Naive thymus-derived CD4-positive, alpha-beta T cell (primary cell): ENCODE measurements at regions not wholly inside any gene's neighbourhood (a gene's known extent, or its start where the extent isn't known, plus 50 kb on each side); places are given as distances from the start of the nearest gene placed in this dataset.

Source experiments
- ATAC-seq: fragments of 150-1000 bp; cut with Tn5 transposase; 2 replicates; pipeline ENCODE4 v1.10.0; 2021; ENCODE audit warnings: mild to moderate bottlenecking, moderate library complexity
- CTCF ChIA-PET: fragments of 350-600 bp; sonication (Branson Sonifier 250); formaldehyde crosslinking; loops from one replicate; lab custom pipeline; 2021; ENCODE audit warnings: antibody characterized with exemption; lab: Charles Lee
- POLR2A ChIA-PET: fragments of 350-600 bp; sonication (Branson Sonifier 250); formaldehyde crosslinking; loops from one replicate; lab custom pipeline; 2021; ENCODE audit warnings: antibody characterized with exemption, inconsistent platforms; lab: Charles Lee
- DNase-seq, 9 donors: peaks; one replicate each; pipeline versions ENCODE4 v3.0.0 to v3.0.0-alpha.2; 2020 to 2022; ENCODE audit warnings: mixed read lengths in 1 of 9
- H3K27ac ChIP-seq: one replicate; pipeline ENCODE4 v1.7.0; 2013; ENCODE audit warnings: mild to moderate bottlenecking, low read depth, low read length, moderate library complexity
- H3K27me3 ChIP-seq, 2 donors: one replicate each; pipeline ENCODE4 v1.7.0; 2013; ENCODE audit warnings: low read length in 2 of 2, mild to moderate bottlenecking in 2 of 2, moderate library complexity in 2 of 2; ENCODE audit not compliant: control insufficient read depth in 2 of 2, insufficient read depth in 2 of 2
- H3K36me3 ChIP-seq, 3 experiments: 1 replicate in 2 of 3; 2 replicates in 1 of 3; pipeline ENCODE4 v1.7.0; 2013; ENCODE audit warnings: low read length in 3 of 3, mild to moderate bottlenecking in 3 of 3, moderate library complexity in 1 of 3; ENCODE audit not compliant: insufficient read depth in 3 of 3, control insufficient read depth in 2 of 3
- H3K4me1 ChIP-seq, 2 donors: one replicate each; pipeline ENCODE4 v1.7.0; 2013; ENCODE audit warnings: low read length in 2 of 2, mild to moderate bottlenecking in 2 of 2, moderate library complexity in 1 of 2; ENCODE audit not compliant: control insufficient read depth in 2 of 2, insufficient read depth in 2 of 2
- H3K4me3 ChIP-seq: 2 replicates; pipeline ENCODE4 v1.7.0; 2013; ENCODE audit warnings: mild to moderate bottlenecking, low read length
- H3K9me3 ChIP-seq, 3 experiments: 1 replicate in 2 of 3; 2 replicates in 1 of 3; pipeline ENCODE4 v1.7.0; 2013; ENCODE audit warnings: low read length in 3 of 3; ENCODE audit not compliant: control insufficient read depth in 2 of 3
- H3K27ac Mint-ChIP-seq, 9 donors: one replicate each; pipeline ENCODE4 v1.8.0; 2020 to 2022; ENCODE audit warnings: mixed read lengths in 9 of 9, mild to moderate bottlenecking in 8 of 9, moderate library complexity in 5 of 9, inconsistent platforms in 2 of 9
- H3K27me3 Mint-ChIP-seq, 5 donors: one replicate each; pipeline ENCODE4 v1.8.0; 2021 to 2022; ENCODE audit warnings: mixed read lengths in 5 of 5, mild to moderate bottlenecking in 1 of 5
- H3K36me3 Mint-ChIP-seq, 5 donors: one replicate each; pipeline ENCODE4 v1.8.0; 2020 to 2022; ENCODE audit warnings: mixed read lengths in 5 of 5, mild to moderate bottlenecking in 3 of 5, inconsistent platforms in 1 of 5
- H3K4me1 Mint-ChIP-seq, 7 donors: one replicate each; pipeline ENCODE4 v1.8.0; 2020 to 2022; ENCODE audit warnings: mixed read lengths in 7 of 7, mild to moderate bottlenecking in 3 of 7, inconsistent platforms in 1 of 7
- H3K4me3 Mint-ChIP-seq, 10 donors: one replicate each; pipeline ENCODE4 v1.8.0; 2020 to 2022; ENCODE audit warnings: mild to moderate bottlenecking in 10 of 10, mixed read lengths in 10 of 10, moderate library complexity in 6 of 10, inconsistent platforms in 2 of 10
- H3K9me3 Mint-ChIP-seq, 11 donors: one replicate each; pipeline ENCODE4 v1.8.0; 2020 to 2022; ENCODE audit warnings: mixed read lengths in 11 of 11, mild to moderate bottlenecking in 4 of 11, inconsistent platforms in 1 of 11, moderate library complexity in 1 of 11
- intact Hi-C, 2 donors: fragments of 100-400 bp; cut with micrococcal nuclease; formaldehyde crosslinking; loops; one replicate each; pipeline ENCODE4 v1.15.1; 2023

DNA sequence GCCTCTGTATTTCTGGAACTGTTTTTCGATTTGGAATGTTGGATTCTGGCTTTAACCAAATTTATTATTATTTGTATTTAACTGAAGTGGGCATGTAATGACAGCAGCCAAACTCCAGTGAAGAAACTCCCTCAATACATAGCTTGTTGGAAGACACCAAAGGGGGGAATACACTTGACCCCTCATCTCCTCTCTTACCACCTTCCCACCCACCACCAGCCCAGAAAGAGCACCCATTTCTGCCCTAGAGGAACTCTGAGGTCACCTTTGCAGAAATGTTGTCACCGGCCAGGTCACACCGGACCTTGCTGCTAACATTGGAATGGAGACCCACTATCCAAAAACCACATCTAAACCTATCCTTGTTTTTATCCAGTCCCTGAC lies 58.6 kb upstream of the CA12 start:
- H3K4me1 Mint-ChIP-seq, result peaks cover 15 to 77% (median 46%) of the 10 kb centered on the region in 7 donors
- H3K27ac ChIP-seq, result peak overlapping the region; percentile 16
- DNase-seq (no peak), ATAC-seq (no peak)
- peaks cover 4 to 38% of the 10 kb centered on the region in 2 donors for H3K4me1 ChIP-seq
- intact Hi-C loops, result no loop called here
- no peak overlapping the region for H3K4me3 ChIP-seq
- H3K36me3 Mint-ChIP-seq, result peaks cover 0 to 4% (median 0%) of the 10 kb centered on the region in 5 donors
- no peaks in the 10 kb centered on the region for H3K9me3 Mint-ChIP-seq
- no peaks in the 10 kb centered on the region for H3K27me3 ChIP-seq
- H3K9me3 ChIP-seq, result no peaks in the 10 kb centered on the region
- H3K27me3 Mint-ChIP-seq, result peaks cover 0 to 5% (median 0%) of the 10 kb centered on the region in 5 donors
- H3K4me3 Mint-ChIP-seq, result peak overlapping the region; percentile 1 to 68 (median 44)
- H3K36me3 ChIP-seq, result no peaks in the 10 kb centered on the region
- ChIA-PET CTCF (no interaction called here), POLR2A (interaction anchor here (1.2 to 1.4 kb wide), 3 partner anchors 13 to 24 kb away, joined by 4 to 6 read pairs (median 4); no protein-coding TSS in a partner anchor)
- H3K27ac Mint-ChIP-seq, result peak overlapping the region in 8 of 9 donors; percentile 25 to 86 (median 74)

DNA sequence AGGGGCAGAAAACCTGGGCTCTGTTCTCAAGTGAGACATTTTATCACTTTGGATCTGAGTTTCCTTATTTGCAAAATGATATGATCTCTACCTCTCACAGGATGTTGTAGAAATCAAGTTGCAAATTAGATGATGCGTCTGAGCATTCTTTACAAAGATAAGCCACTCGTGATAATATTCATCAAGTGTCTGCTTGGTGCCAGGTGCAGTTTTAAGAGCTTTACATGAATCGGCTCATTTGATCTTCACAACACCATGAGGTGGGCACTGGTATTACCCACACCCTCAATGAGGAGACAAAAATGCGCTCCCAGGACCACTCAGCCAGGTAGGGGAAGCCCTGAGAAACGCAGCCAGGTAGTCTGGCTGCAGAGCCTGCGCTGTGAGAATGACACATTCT lies 59.1 kb upstream of the CA12 start:
- Histone ChIP-seq H3K4me1 (peaks cover 4 to 38% of the 10 kb centered on the region in 2 donors), H3K27me3 (no peaks in the 10 kb centered on the region), H3K27ac (peak overlapping the region; percentile 16), H3K9me3 (no peaks in the 10 kb centered on the region), H3K36me3 (no peaks in the 10 kb centered on the region), H3K4me3 (no peak overlapping the region)
- CTCF ChIA-PET, result no interaction called here
- Mint-ChIP-seq H3K27ac (peak overlapping the region; percentile 21 to 86 (median 69)), H3K4me3 (peak overlapping the region; percentile 1 to 68 (median 44)), H3K4me1 (peaks cover 11 to 72% (median 42%) of the 10 kb centered on the region in 7 donors), H3K9me3 (no peaks in the 10 kb centered on the region), H3K27me3 (peaks cover 0 to 5% (median 0%) of the 10 kb centered on the region in 5 donors), H3K36me3 (peaks cover 0 to 4% (median 0%) of the 10 kb centered on the region in 5 donors)
- POLR2A ChIA-PET, result interaction anchor here (1.4 kb wide), 1 partner anchor 12 kb away, joined by 6 read pairs; no protein-coding TSS in a partner anchor
- intact Hi-C loops, result no loop called here
- peak; percentile 56 for ATAC-seq
- DNase-seq, result peak in 6 of 9 donors; percentile 5 to 49 (median 34)

DNA sequence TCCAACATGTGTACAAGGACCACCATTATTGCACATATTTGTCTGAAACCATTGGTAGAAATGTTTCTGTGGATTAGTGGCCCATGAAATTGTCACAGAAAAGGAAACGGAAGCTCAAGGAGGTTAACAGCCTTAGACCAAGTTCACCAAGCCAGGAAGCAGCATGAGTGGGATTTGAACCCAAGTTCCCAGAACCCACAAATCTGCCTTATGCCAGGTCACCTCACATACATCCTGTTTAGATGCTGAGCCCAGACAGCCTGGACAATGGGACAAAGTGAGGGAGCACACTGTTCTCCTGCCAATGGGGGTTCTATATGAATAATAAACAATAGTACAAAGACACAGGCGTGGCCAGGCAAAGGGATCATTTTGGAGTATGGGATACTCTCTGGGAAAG lies 59.6 kb upstream of the CA12 start:
- Histone ChIP-seq H3K4me1 (peaks cover 4 to 36% of the 10 kb centered on the region in 2 donors), H3K4me3 (no peak overlapping the region), H3K36me3 (no peaks in the 10 kb centered on the region), H3K27ac (no peak overlapping the region), H3K9me3 (no peaks in the 10 kb centered on the region), H3K27me3 (no peaks in the 10 kb centered on the region)
- ChIA-PET CTCF (interaction anchor here (1.3 kb wide), 2 partner anchors 26 to 39 kb away, joined by 3 to 4 read pairs; no protein-coding TSS in a partner anchor), POLR2A (no interaction called here)
- Mint-ChIP-seq H3K27ac (peak overlapping the region in 8 of 9 donors; percentile 21 to 86 (median 70)), H3K9me3 (no peaks in the 10 kb centered on the region), H3K4me3 (peak overlapping the region in 4 of 10 donors; percentile 43 to 68 (median 60)), H3K27me3 (peaks cover 0 to 5% (median 0%) of the 10 kb centered on the region in 5 donors), H3K4me1 (peaks cover 7 to 70% (median 38%) of the 10 kb centered on the region in 7 donors), H3K36me3 (peaks cover 0 to 4% (median 0%) of the 10 kb centered on the region in 5 donors)
- intact Hi-C loops, result no loop called here
- DNase-seq (no peak), ATAC-seq (no peak)

DNA sequence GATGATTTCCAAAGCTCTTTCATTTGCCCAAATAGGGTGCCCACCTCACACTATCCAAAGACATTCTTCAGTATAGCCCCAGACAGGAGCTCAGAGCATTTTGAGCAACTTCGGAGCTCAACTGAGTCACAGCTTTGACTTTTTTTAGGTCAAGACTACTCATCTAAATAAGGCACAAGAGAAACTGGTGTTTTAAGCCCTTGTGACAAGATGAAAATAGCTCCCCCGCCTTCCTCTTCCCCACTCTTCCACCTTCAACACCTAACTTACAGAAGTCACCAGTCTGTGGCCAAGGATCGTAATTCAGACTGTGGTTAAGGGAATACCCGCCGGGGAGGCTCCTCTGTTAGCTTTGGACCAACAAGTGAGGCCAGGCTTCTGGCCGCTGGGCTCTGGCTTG lies 60.4 kb upstream of the CA12 start:
- intact Hi-C loops, result no loop called here
- no peaks in the 10 kb centered on the region for H3K9me3 Mint-ChIP-seq
- DNase-seq (no peak), ATAC-seq (no peak)
- H3K36me3 Mint-ChIP-seq, result peaks cover 0 to 4% (median 0%) of the 10 kb centered on the region in 5 donors
- H3K4me3 Mint-ChIP-seq, result no peak overlapping the region
- Histone ChIP-seq H3K9me3 (no peaks in the 10 kb centered on the region), H3K27me3 (no peaks in the 10 kb centered on the region), H3K4me1 (peaks cover 0 to 28% of the 10 kb centered on the region in 2 donors), H3K4me3 (no peak overlapping the region), H3K36me3 (no peaks in the 10 kb centered on the region), H3K27ac (no peak overlapping the region)
- peaks cover 0 to 5% (median 0%) of the 10 kb centered on the region in 5 donors for H3K27me3 Mint-ChIP-seq
- H3K4me1 Mint-ChIP-seq, result peaks cover 1 to 65% (median 34%) of the 10 kb centered on the region in 7 donors
- POLR2A ChIA-PET, result interaction anchor here (0.7 kb wide), 1 partner anchor 164 kb away, joined by 4 read pairs; no protein-coding TSS in a partner anchor
- peak overlapping the region in 1 of 9 donors; percentile 72 for H3K27ac Mint-ChIP-seq
- CTCF ChIA-PET, result interaction anchor here (1.3 kb wide), 2 partner anchors 25 to 40 kb away, joined by 3 to 4 read pairs; no protein-coding TSS in a partner anchor

DNA sequence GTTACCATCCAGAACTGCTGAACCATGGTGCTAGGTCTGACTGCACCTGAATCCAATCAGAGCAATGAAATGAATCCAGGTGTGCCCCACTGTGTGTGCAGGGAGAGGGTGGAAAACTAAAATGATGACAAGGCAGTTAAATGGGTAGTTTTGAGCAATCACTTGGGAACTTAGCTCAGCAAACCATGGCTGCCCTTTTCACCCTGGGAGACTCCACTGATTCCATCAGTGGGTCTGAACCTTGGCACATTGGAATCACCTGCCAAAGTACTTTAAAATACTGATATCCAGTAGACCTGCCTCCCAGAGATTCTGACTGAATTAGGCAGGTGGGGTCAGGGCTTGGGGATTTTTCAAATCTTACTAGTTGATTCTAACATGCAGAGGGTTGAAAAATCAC lies 59.8 kb upstream of the USP3 start:
- H3K9me3 ChIP-seq, result no peaks in the 10 kb centered on the region
- intact Hi-C loops, result no loop called here
- H3K4me1 Mint-ChIP-seq, result peaks cover 0 to 46% (median 29%) of the 10 kb centered on the region in 7 donors
- ChIA-PET CTCF (no interaction called here), POLR2A (no interaction called here)
- no peak for ATAC-seq
- H3K27me3 Mint-ChIP-seq, result peaks cover 0 to 8% (median 0%) of the 10 kb centered on the region in 5 donors
- H3K9me3 Mint-ChIP-seq, result no peaks in the 10 kb centered on the region
- no peak overlapping the region for H3K27ac ChIP-seq
- H3K36me3 ChIP-seq, result no peaks in the 10 kb centered on the region
- no peak overlapping the region for H3K4me3 Mint-ChIP-seq
- no peak overlapping the region for H3K4me3 ChIP-seq
- peaks cover 0 to 19% of the 10 kb centered on the region in 2 donors for H3K4me1 ChIP-seq
- H3K36me3 Mint-ChIP-seq, result peaks cover 0 to 4% (median 0%) of the 10 kb centered on the region in 5 donors
- DNase-seq, result no peak
- H3K27me3 ChIP-seq, result no peaks in the 10 kb centered on the region
- H3K27ac Mint-ChIP-seq, result peak overlapping the region in 3 of 9 donors; percentile 14 to 86 (median 30)

DNA sequence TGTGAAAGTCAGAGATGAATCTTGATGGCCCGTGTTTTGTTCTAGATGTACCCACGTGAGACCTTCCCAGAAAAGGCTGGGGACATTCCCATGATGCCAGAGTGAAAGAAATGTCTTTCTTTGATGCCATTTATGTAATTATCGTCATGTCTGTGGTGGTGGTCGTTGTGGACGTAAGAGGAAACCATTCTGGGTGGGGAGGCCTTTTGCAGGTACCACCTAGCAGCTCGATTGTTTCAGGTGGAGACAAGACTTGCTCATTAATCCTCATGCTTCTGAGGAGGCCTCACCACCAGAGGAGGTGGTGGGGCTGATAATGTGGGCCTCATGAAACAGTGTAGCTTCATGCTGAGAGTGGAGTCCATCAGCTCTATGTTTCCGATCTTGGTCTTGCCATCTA lies 58.1 kb upstream of the USP3 start:
- H3K27me3 Mint-ChIP-seq, result peaks cover 0 to 10% (median 0%) of the 10 kb centered on the region in 5 donors
- H3K36me3 Mint-ChIP-seq, result peaks cover 0 to 1% (median 0%) of the 10 kb centered on the region in 5 donors
- H3K4me3 ChIP-seq, result no peak overlapping the region
- no peaks in the 10 kb centered on the region for H3K9me3 ChIP-seq
- peaks cover 0 to 30% (median 13%) of the 10 kb centered on the region in 7 donors for H3K4me1 Mint-ChIP-seq
- peak overlapping the region; percentile 63 for H3K27ac ChIP-seq
- DNase-seq, result peak in 6 of 9 donors; percentile 31 to 76 (median 54)
- ATAC-seq, result peak; percentile 88
- ChIA-PET CTCF (interaction anchor here (1.1 kb wide), 1 partner anchor 32 kb away, joined by 3 read pairs; no protein-coding TSS in a partner anchor), POLR2A (interaction anchor here (1.9 kb wide), 1 partner anchor 9 kb away, joined by 9 read pairs; no protein-coding TSS in a partner anchor)
- peak overlapping the region in 6 of 9 donors; percentile 4 to 86 (median 70) for H3K27ac Mint-ChIP-seq
- intact Hi-C loops, result no loop called here
- H3K27me3 ChIP-seq, result no peaks in the 10 kb centered on the region
- H3K4me1 ChIP-seq, result peaks cover 0 to 2% of the 10 kb centered on the region in 2 donors
- peak overlapping the region in 2 of 10 donors; percentile 1 to 47 for H3K4me3 Mint-ChIP-seq
- no peaks in the 10 kb centered on the region for H3K36me3 ChIP-seq
- no peaks in the 10 kb centered on the region for H3K9me3 Mint-ChIP-seq
